GM18517 (cell line): ENCODE measurements at regions not wholly inside any gene's neighbourhood (a gene's known extent, or its start where the extent isn't known, plus 50 kb on each side); places are given as distances from the start of the nearest gene placed in this dataset.
"Not testable (repeated sequence)": the region's sequence is repeated elsewhere in the genome, so short reads cannot be mapped to it uniquely, and the experiment has no call there.

Experiments
- ATAC-seq: cut with Tn5 transposase; IDR thresholded peaks from one replicate; pipeline ENCODE4 v1.9.1; 2021; ENCODE audit warnings: mild to moderate bottlenecking, moderate library complexity; ENCODE audit not compliant: unreplicated experiment

DNA sequence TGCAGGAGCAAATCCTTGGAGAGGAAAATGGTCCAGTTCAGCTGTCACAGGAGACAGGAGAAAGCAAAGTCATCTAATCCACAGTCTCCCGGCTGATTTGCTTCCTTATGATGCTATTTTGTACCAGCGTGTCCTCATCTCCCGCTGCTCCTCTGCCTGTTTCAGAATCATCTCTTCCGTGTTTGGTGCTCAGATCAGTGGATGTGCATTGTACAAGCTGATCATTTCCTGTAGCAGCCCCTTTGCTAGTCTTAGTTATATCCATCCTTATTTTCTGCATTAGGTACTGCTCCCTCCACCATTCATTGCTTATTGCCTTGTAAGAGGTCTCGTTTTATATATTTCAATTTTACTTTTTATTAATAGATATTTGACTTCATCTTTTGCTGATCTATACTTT lies 219.9 kb upstream of the PRSS58 start:
- ATAC-seq, result not testable (repeated sequence)

DNA sequence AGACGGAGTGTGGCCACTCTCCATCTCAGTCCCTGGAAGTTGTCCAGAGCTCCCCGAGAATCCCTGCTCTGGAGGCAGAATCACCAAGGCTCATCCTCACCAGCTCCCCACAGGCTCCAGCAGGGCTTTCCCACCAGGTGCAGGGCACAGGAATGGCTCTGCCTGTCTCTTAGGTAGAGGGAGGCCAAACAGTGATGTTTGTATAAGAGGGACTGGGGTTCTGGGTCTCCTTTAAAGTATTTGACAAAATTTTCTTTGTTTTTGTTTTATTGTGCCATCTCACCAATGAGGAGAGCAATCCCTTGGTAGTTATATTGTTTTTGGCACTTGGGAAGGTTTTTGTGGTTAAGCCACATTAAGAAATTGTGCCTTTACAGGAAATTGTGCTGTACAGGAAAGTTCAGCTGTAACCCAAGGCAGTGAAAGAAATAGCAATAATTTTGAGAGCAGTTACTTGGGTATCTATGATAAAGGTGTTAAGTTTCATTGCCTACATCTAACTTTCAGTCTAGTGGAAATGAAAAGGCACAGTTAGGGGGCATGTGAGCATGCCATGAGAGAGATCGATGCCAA lies 219.3 kb upstream of the PRSS58 start:
- ATAC-seq, result no peak

DNA sequence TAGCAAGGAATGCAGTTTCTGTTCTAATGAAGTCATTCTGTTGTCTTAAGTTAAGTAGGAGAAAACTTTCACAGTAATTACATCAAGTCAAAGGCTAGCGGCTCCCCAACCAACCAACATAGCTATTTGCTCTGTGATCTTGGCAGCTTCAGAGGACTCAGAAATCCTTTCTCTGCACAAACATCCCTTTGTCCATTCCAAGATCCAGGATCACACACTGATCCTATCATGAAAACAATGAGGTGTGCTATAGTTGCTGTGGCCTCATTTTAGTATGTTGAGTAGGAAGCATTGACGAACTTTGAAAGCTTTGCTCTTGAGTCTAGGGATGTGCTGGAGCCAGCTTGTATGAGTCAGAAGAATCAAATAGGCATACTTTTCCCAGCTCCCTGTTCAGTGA lies 218.2 kb upstream of the PRSS58 start:
- ATAC-seq, result no peak

DNA sequence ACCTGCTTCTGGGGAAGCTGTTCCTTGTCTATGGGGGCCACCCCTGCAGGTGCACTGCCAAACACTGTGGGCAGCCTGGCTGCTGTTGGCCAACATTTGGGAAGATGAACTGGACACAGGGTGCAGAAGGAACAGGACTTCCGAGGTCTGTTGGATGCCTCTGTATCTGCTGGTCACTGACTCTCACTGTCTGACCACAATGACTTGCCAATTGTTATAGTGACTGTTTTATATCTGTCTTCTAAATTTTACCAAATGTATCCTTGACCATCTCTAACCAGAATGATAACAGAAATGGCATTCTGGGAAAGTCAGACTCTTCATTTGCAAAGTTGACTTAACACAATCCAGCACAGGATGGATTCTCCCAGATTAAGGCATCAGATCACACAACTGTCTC lies 214.0 kb upstream of the PRSS58 start:
- no peak for ATAC-seq

DNA sequence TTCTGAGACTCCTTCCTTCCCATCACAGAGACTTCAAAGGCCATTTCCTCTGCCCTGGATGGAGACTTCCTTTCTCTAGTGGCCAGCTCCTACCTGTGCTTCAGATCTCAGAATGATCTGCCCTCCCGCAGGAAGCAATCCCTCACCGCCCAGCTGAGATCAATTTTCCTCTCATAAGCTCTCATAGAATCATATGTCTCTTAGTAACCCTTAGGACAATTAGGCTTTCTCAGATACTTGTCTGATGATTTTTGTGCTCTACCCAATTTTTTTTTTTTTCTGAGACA lies 212.6 kb upstream of the PRSS58 start:
- no peak for ATAC-seq

DNA sequence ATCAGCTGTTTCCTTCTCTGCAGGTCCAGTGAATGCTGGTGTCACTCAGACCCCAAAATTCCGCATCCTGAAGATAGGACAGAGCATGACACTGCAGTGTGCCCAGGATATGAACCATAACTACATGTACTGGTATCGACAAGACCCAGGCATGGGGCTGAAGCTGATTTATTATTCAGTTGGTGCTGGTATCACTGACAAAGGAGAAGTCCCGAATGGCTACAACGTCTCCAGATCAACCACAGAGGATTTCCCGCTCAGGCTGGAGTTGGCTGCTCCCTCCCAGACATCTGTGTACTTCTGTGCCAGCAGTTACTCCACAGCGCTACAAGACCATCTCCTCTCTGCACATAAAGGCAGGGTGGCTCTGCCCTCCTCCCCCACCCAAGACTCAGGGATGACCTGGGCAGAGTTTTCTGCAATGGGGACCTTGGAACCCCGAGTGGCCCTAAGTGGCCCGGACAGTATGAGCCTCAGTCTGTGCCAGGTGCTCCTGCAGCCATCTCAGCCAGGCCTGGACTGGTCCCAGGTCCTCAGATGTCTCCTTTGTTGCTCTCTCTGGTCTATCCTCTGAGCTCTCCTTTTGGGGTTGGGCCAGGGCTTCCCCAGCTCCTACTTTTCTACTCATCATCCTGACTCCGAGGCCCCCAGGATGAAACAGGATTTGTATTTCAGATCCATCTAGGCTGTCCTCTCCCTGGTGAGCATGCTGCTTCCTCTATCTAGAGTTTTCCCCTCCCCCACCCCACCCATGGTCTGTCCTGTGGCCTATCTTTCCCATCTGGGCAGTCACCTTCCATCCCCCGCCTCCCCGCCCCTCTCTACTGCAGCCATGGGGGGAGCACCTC lies 212.1 kb upstream of the PRSS58 start:
- no peak for ATAC-seq

DNA sequence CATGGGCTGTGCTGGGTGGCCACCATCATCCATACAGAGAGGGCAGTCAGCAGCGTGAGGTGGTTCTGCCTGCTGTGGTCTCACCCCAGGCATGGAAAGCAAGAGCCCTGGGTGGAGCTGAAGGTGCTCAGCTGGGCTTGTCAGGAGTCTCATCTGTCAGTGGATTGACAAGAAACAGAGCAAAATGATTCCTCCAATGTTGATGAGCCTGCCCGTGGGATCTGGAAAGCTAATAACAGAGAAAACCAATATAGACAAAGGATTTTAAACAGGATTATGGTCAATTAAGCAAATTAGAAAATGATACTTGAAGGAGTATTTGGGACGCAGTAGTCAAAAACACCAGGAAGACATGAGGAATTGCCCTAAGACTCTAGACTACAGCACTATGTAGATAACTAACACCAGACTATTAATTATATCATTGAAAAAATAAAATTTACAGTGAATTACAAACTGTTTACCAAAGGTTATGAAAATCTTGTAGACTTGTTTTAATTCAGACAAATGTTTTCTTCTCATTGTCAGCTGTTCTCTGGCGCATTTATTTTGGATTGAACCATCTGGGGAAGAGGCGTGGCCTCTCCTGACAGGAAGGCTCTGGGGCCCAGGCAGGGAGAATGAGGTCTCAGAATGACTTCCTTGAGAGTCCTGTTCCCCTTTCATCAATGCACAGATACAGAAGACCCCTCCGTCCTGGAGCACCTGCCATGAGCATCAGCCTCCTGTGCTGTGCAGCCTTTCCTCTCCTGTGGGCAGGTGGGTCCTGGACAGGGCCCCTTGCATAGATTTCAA lies 211.2 kb upstream of the PRSS58 start:
- no peak for ATAC-seq

DNA sequence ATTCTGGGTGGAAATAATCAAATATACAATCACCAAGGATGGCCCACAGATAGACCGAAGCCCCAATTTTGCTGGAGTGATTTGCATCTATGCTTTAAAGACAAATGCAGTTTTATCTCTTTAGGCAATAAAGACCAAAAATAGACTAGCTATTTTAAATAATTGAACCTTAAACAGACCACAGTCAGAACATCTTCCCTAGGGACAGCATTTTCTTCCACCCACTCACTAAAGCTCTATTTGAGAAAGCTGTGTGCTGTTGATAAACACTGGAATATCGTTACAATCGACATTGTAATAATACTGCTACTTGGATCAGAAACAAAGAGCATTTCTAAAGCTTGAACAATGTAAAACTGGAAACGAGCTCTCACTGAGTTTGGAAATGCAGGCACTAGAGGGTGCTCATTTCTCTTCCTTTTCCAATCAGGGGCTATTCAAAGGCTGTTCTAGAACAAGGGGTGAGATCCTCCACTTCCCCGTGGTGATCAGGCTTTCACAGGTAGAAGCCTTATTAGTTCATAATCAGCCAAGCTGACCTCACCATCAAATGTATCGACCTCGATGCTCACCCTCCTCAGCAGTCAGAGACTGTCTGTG lies 209.3 kb upstream of the PRSS58 start:
- ATAC-seq, result not testable (repeated sequence)

DNA sequence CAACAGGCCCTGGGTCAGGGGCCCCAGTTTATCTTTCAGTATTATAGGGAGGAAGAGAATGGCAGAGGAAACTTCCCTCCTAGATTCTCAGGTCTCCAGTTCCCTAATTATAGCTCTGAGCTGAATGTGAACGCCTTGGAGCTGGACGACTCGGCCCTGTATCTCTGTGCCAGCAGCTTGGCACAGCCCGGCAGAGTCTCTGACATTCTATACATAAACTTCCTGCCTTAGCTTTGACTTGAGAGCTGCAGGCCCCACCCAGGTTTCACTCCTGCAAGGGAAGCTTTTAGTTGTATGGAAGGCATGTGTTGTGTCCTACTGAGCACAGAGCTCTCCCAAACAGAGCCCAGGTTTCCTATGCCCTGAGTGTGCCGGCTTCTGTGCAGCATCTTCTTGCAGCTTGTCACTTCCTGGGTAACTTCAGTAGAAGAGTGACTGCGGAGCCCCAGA lies 205.6 kb upstream of the PRSS58 start:
- no peak for ATAC-seq

DNA sequence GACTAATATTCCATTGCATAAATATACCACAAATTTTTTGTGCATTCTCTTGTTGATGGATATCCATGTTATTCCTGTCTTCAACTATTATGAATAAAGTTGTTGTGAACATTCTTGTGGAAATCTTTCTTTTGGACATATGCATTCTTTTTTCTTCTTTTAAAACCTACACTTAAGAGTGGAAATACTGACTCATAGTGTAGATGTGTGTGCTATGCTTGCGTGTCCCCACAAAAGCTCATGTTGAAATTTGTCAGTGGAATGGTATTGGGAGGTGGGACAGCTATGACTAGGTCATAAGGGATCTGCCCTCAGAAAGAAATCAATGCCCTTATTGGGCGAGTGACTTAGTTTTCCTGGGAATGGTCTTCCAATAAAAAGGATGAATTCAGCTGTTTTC lies 203.6 kb upstream of the PRSS58 start:
- ATAC-seq, result no peak

DNA sequence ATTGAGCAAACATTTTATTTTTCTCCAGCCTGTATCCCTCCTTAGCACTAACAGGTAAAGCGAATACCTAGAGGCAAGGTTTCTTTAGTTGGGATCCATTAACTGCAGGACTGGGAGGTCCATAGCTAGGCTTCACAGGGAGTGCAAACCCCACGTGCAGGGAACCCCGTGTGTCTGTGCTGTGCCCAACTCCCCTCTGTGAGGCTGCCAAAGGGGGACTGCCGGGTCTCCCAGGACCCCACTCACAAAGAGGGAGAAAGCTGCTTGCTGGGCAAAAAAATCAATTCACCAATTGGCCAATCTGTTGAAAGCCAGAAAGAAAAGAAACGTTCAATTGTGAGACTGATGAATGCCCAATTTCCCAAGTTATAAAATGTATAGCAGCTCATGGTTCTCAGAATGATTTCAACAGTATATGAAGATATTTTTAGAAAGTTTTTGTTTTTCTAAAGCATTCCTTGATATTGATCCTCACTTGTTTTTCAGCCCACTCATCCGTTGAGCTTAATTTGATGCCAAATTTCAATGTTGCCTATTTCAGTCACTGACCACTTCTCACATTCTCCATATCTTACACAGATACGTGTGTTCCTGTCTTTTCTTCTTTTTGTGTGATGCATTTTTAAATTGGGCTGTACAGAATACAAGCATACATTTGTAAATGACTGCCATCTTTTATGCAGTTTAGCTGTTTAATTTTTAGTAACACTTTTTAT lies 202.7 kb upstream of the PRSS58 start:
- ATAC-seq, result no peak

DNA sequence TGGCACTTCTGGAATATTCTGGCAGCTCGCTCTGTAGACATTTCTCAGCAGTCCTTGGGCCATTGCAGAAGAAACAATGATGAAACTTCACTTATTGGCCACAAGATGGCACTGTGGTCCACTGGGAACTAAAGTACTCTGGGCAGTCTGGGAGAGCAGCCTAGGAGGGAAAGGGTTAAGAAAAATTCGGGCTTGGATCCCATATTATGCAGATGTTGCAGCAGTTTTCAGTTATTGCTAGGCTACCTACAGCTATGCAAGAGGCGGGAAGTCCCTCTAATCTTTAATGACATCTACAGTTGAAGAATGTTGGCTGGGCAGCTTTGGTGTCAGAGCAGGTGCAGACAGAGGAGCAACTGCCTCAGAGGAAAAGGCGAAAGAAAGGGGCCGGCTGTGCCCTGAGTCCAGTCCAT lies 201.7 kb upstream of the PRSS58 start:
- peak; percentile 81 for ATAC-seq

DNA sequence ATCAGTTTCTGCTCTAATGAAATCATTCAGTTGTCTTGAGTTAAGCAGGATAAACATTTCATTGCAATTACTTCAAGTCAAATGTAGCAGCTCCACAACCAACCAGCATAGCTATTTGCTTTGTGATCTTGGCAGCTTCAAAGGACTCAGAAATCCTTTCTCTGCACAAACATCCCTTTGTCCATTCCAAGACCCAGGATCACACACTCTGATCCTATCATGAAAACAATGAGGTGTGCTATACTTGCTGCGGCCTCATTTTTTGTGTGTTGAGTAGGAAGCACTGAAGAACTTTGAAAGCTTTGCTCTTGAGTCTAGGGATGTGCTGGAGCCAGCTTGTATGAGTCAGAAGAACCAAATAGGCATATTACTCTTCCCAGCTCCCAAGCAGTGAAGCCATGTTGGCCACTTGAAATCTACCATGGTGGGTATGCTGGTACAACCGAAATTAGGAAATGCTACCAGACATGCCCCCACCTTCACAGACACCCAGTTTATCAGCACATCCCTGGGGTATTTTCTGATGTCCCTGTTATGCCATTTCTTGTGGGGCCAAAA lies 199.4 kb upstream of the PRSS58 start:
- no peak for ATAC-seq

DNA sequence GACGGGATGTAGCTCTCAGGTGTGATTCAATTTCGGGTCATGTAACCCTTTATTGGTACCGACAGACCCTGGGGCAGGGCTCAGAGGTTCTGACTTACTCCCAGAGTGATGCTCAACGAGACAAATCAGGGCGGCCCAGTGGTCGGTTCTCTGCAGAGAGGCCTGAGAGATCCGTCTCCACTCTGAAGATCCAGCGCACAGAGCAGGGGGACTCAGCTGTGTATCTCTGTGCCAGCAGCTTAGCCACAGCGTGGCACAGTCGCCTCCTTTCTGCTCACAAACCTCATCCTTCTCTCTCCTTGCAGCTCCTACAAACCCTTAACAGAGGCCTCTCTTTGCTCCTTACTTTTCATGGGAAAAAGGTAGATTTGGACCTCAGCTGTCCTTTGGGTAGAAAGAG lies 197.5 kb upstream of the PRSS58 start:
- ATAC-seq, result no peak

DNA sequence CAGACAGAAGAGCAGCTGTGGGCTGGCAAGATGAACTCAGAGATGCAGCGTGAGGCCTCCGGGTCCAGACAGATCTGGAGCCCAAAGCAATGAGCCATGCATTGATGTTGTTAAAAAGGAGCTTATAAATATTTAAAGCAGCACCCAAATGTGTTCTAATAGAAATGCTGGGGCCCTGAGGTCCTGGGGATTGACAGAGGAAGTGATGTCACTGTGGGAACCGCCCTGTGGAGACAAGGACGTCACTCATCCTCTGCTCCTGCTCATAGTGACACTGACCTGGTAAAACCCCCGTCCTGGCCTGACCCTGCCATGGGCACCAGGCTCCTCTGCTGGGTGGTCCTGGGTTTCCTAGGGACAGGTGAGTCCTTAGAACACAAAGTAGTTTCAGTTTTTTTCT lies 197.0 kb upstream of the PRSS58 start:
- ATAC-seq, result no peak

DNA sequence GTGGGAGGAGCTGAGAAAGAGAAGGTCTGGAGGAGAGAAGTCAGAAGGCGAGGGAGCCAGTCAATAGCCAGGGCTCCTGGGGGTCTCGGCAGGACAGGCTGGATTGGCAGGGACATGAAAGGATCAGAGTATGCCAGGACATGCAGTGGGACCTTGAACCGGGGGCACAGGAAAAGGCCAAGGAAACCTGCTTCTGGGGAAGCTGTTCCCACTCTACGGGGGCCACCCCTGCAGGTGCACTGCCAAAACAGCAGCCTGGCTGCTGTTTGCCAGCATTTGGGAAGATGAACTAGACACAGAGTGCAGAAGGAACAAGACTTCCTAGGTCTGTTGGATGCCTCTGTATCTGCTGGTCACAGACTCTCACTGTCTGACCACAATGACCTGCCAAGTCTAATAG lies 194.9 kb upstream of the PRSS58 start:
- no peak for ATAC-seq

DNA sequence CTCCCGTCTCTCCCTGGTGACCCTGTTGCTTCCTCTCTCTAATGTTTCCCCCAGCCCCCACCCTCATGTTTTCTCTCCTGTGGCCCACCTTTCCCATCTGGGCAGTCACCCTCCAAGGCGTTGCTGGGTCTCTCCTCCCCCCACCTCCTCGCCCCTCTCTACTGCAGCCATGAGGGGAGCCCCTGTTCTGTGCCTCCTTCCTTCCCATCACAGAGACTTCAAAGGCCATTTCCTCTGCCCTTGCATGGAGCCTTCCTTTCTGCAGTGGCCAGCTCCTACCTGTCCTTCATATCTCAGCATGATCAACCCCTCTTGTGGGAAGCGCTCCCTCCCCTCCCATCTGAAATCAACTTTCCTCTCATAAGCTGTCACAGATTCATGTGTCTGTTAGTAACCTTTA lies 194.0 kb upstream of the PRSS58 start:
- ATAC-seq, result no peak

DNA sequence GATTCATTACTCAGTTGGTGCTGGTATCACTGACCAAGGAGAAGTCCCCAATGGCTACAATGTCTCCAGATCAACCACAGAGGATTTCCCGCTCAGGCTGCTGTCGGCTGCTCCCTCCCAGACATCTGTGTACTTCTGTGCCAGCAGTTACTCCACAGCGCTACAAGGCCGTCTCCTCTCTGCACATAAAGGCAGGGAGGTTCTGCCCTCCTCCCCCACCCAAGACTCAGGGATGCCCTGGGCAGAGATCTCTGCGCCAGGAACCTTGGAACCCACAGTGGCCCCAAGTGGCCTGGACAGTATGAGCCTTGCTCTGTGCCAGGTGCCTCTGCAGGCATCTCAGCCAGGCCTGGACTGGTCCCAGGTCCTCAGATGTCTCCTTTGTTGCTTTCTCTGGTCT lies 193.4 kb upstream of the PRSS58 start:
- no peak for ATAC-seq

DNA sequence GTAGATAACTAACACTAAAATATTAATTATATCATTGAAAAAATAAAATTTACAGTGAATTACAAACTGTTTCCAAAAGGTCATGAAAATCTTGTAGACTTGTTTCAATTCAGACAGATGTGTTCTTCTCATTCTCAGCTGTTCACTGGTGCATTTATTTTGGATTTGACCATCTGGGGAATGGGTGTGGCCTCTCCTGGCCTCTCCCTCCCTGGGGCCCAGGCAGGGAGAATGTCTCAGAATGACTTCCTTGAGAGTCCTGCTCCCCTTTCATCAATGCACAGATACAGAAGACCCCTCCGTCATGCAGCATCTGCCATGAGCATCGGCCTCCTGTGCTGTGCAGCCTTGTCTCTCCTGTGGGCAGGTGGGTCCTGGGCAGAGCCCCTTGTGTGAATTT lies 192.8 kb upstream of the PRSS58 start:
- no peak for ATAC-seq

DNA sequence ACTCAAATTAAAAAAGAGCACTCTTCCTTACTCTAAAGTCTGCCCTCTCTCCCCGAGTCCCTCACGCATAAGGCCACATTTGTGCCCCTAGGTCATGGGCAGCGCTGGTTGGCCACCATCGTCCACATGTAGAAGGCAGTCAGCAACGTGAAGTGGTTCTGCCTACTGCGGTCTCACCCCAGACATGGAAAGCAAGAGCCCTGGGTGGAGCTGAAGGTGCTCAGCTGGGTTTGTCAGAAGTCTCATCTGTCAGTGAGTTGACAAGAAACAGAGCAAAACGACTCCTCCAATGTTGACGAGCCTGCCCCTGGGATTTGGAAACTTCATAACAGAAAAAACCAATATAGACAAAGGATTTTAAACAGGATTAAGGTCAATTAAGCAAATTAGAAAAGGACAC lies 192.3 kb upstream of the PRSS58 start:
- ATAC-seq, result no peak

DNA sequence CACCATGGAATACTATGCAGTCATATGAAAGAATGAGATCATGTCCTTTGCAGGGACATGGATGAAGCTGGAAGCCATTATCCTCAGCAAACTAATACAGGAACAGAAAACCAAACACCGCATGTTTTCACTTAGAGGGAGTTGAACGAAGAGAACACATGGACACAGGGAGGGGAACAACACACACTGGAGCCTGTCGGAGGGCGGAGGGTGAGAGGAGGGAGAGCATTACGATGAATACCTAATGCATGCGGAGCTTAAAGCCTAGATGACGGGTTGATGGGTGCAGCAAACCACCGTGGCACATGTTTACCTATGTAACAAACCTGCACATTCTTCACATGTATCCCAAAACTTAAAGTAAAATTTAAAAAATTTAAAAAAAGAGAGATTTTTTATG lies 191.0 kb upstream of the PRSS58 start:
- ATAC-seq, result not testable (repeated sequence)
